Erythroblast (primary cell): ENCODE measurements at regions not wholly inside any gene's neighbourhood (a gene's known extent, or its start where the extent isn't known, plus 50 kb on each side); places are given as distances from the start of the nearest gene placed in this dataset.

Experiments used
- DNase-seq, 2 experiments: peaks; one replicate each; lab custom pipeline; 2025; lab: John Stamatoyannopoulos, UW
- GATA1 ChIP-seq: IDR thresholded peaks from 2 replicates; pipeline ENCODE4 v1.6.1; 2011; ENCODE audit warnings: low read depth, mild to moderate bottlenecking, control low read depth, low read length, moderate library complexity
- POLR2A ChIP-seq: IDR thresholded peaks from 2 replicates; pipeline ENCODE4 v1.6.1; 2011; ENCODE audit warnings: mild to moderate bottlenecking, low read length

DNA sequence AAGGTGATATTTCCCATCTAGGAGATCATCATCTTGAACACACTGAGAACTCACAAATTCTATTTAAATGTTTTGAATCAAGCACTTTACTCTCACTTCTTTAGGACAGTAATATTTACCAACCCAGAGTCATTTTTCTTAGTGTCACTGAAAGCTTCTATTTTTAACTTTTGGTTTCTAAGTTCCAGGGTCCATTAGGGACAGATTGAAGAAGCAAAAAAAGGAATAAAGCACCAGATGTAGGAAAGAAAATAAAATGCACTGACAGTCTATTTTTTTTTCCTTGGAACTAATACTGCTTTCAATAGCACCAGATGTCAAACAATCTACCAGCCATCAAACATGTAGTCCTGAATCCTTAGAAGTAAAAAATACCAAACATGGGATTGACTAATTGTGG lies 526.7 kb upstream of the LRRN3 start:
- TF ChIP-seq GATA1 (no peak), POLR2A (no peak)
- no peak for DNase-seq

DNA sequence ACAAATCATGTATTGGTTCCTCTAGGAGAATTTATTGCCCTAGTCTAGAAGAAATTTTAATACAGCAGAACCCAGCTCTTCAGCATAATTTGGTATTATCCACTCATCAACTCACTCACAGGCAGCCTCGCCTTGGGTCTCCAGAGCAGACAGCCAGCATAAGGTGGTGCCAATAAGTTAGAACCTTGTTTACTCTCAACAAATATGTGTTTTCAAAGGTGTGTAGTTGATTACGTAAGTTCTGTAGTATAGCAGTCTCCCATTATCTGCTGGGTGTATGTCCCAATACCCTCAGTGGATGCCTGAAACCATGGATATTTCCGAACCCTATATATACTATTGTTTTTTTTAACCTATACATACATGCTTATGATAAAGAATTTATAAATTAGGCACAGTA lies 522.5 kb upstream of the LRRN3 start:
- no peak for DNase-seq
- TF ChIP-seq POLR2A (no peak), GATA1 (no peak)

DNA sequence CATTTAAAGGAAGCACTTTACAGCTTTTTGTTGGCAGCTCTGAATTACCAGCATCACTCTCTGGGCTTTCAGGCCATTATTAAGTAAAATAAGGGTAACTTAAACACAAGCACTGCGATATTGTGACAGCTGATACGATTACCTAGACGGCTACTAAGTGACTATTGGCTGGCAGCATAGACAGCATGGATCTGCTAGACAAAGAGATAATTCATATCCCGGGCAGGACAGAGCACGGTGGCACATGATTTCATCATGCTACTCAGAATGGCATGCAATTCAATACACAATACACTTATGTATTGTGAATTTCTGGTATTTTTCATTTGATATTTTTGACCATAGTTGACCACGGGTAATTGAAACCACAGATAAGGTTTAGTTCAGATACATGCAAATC lies 522.0 kb upstream of the LRRN3 start:
- no peak for DNase-seq
- TF ChIP-seq POLR2A, result no peak
- no peak for TF ChIP-seq GATA1

DNA sequence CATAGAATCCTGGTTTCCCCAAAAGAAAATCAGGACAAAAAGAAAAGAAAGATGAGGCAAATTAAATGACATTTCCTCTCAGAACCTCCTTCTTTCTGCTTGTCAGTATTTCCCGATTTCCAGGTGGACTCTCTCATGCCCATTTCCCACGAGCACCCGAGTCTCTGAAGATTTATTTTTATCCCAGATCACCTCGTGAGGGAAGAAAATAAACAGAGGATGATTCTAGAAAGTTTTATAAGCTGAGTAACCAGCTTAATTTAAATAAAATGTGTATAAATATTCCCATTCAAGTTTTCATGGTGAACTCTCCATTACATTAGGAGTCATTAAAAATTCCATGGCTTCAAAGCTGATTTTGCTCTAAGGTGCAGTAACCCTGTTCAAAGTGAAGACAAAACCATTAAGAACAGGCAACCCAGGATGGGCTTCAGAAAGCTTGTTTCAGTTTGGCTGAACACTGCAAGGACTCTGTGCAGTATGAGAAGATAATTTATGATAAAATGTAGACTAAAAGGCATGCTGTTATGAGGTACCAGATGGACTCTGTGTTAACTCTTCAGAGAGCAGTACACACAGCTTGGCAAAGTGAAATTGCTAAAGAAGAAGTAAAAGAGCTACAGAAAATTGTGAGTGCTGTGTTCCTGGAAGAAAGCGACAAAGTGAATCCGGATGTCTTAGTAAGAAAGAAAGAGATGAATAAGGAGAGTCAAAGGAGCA lies 521.3 kb upstream of the LRRN3 start:
- TF ChIP-seq GATA1, result no peak
- no peak for TF ChIP-seq POLR2A
- no peak for DNase-seq

- no peak for DNase-seq
- TF ChIP-seq POLR2A, result no peak
- no peak for TF ChIP-seq GATA1
These were observed 516.9 kb upstream of the LRRN3 start for GRCh38 chr7:110573862-110574528.

GRCh38 chr7:110587294-110587693 lies 503.6 kb upstream of the LRRN3 start:
- no peak for DNase-seq
- TF ChIP-seq GATA1 (no peak), POLR2A (no peak)

DNA sequence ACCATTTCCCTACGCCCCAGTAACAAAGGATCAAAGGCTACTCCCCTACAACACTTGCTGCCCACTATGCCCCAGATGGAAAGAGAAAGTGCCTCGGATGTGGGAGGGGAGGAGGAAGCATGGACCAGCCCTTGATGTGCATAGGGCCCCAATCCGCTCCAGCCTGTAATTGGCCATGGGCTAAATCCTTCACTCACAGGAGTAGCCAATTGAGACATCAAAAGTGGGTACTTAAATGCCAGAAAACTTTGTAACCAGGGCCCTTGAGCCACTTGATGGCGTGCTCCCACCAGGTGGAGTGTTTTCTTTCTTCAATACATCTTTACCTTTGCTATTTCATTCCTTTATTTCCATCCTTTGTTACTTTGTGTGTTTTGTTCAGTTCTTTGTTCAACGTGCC lies 500.5 kb upstream of the LRRN3 start:
- no peak for DNase-seq
- TF ChIP-seq POLR2A, result no peak

DNA sequence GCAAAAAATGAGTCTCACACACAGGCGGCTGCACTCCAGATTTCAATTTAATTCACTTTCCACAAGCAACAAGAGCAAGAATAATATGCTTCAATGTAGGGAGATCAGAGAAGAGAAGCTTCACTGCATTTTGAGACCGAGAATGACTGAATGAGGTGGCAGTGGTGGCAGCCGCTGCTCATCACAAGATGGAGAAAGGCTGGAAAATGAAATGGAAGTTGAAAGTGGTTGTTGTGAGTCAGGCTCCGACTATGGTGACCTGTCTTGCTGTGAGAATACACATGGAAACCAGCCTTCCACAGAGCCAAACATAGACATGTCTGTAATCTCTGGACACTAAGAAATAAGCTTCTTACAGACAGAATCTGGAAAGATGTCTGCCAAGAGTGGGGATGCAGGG lies 499.6 kb upstream of the LRRN3 start:
- no peak for DNase-seq

GRCh38 chr7:110592557-110592956 lies 498.4 kb upstream of the LRRN3 start:
- DNase-seq, result no peak
- no peak for TF ChIP-seq GATA1
- no peak for TF ChIP-seq POLR2A

More for the DNA sequence above, 499.6 kb upstream of the LRRN3 start:
- TF ChIP-seq POLR2A, result no peak
- no peak for TF ChIP-seq GATA1

DNA sequence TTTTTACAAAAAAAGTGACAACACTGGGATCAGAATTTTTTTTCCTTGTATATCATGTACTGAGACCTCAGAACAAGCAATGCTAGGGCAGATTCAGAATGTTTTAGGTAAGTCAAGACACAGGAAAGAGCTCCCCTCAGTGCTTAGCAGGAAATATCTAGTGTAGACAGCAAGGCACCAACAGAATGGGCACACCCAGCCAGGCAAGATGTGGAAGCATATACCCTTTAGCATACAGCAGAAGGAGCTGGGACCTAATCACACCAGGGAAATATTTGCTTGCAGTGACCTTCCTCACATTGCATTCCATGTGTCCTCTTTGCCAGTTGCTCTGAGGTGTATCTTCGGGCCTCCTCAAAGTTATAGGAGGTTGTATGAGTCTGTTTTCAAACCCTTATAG lies 497.6 kb upstream of the LRRN3 start:
- DNase-seq, result no peak
- TF ChIP-seq POLR2A, result no peak
- TF ChIP-seq GATA1, result no peak

DNA sequence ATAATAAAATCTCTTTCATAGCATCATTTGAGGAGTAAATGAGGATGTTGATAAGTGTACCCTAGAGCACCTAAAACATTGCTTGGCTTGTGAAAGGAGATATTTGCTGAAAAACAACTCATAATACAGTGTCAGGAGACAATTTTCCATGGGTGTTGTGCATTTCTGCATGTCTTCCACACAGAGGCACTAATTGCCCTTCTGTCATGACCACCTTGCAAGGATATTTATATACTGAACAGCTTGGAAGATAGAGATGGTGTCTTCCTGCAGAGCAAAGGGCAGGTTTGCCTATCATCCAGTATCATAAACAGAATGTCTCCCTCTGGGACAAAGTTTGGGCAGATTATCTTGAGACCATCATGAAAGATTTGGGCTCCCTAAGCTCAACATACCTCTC lies 495.2 kb upstream of the LRRN3 start:
- TF ChIP-seq POLR2A (no peak), GATA1 (no peak)
- DNase-seq, result no peak

GRCh38 chr7:110600956-110601355 lies 490.0 kb upstream of the LRRN3 start:
- no peak for DNase-seq
- no peak for TF ChIP-seq POLR2A
- no peak for TF ChIP-seq GATA1

GRCh38 chr7:110601710-110602109 lies 489.2 kb upstream of the LRRN3 start:
- TF ChIP-seq POLR2A, result no peak
- no peak for TF ChIP-seq GATA1
- no peak for DNase-seq

DNA sequence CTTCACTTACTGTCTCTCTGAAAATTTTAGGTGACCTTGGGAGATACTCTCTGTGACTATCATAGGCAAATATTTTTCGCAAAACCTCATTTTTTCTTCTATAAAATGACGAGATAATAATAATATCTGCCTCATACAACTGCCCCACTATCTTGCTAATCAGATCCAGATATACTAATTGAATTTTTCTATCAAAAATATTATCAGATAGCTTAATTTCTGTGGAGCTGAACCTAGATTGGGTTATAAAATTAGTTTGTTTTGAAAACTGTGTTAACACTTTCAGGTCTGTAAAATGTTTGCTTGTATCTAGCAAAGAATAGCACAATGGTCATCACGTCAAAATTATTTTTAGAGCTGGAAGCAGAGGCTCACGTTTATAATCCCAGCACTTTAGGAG lies 486.7 kb upstream of the LRRN3 start:
- no peak for DNase-seq
- no peak for TF ChIP-seq POLR2A
- TF ChIP-seq GATA1, result no peak

- no peak for DNase-seq
- TF ChIP-seq GATA1, result no peak
- TF ChIP-seq POLR2A, result no peak
These were observed 486.0 kb upstream of the LRRN3 start for GRCh38 chr7:110604885-110605284.
